ENCODE measurements at regions not wholly inside any gene's neighbourhood (a gene's known extent, or its start where the extent isn't known, plus 50 kb on each side); places are given as distances from the start of the nearest gene placed in this dataset.

DNA sequence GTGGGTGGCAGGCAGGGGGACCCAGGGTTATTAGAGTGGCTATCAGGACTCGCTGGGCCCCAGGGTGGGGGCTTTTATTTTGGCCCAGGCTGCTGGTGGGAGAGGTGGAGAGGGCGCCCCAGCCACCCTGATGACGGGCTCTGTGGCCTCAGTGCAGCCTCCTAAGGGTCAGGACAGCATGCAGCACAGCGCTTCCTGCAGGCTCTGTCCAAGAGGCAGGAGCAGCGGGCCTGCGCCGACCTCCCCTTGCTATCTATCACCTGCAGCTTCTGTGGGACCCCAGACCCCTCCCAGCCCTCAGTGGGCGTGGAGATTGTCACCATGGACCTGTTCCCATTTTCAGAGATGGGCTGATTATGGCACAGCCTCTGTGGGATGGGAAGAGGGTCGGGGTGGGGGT lies 54.3 kb upstream of the PPARA start:
- Histone ChIP-seq H3K4me2 (ENCODE audit: low read length) (no peak overlapping the region), H4K8ac (ENCODE audit: low read depth, low read length) (no peak overlapping the region), H3K18ac (ENCODE audit: low read length) (no peak overlapping the region), H4K91ac (ENCODE audit: low read depth, low read length) (no peak overlapping the region), H4K12ac (ENCODE audit: low read depth, low read length) (no peak overlapping the region), H3K36me3 (ENCODE audit: control insufficient read depth in 1 of 2, insufficient read depth in 2 of 2, low read length in 2 of 2) (no peaks in the 10 kb centered on the region), H3K27me3 (ENCODE audit: insufficient read depth, low read length) (no peaks in the 10 kb centered on the region), H3K14ac (ENCODE audit: low read length) (no peak overlapping the region), H3K4ac (ENCODE audit: low read depth, low read length) (no peak overlapping the region), H3K9ac (ENCODE audit: low read length) (no peak overlapping the region), H3K79me2 (ENCODE audit: control insufficient read depth, insufficient read depth, low read length, poor library complexity) (no peaks in the 10 kb centered on the region), H3K4me1 (ENCODE audit: control insufficient read depth in 1 of 2, insufficient read depth in 2 of 2, low read length in 2 of 2) (no peaks in the 10 kb centered on the region), H2AK5ac (ENCODE audit: low read length) (no peak overlapping the region), H3K4me3 (ENCODE audit: low read depth, low read length) (no peak overlapping the region), H2AFZ (ENCODE audit: insufficient read depth, low read length, poor library complexity) (no peak overlapping the region), H2BK12ac (ENCODE audit: low read length) (no peak overlapping the region), H3K27ac (ENCODE audit: low read depth, low read length) (no peak overlapping the region), H2BK120ac (ENCODE audit: insufficient read depth, low read length, poor library complexity) (no peak overlapping the region), H3K79me1 (ENCODE audit: low read length) (no peaks in the 10 kb centered on the region), H2BK5ac (ENCODE audit: low read depth, low read length, poor library complexity) (no peak overlapping the region), H3K9me3 (ENCODE audit: insufficient read depth, low read depth, low read length) (no peaks in the 10 kb centered on the region), H3K23ac (ENCODE audit: low read length) (no peak overlapping the region)
- DNase-seq: no peak
- WGBS (ENCODE audit: extremely low coverage, insufficient coverage, insufficient read length): no CpG with 5 or more reads among the region's 9 CpGs

DNA sequence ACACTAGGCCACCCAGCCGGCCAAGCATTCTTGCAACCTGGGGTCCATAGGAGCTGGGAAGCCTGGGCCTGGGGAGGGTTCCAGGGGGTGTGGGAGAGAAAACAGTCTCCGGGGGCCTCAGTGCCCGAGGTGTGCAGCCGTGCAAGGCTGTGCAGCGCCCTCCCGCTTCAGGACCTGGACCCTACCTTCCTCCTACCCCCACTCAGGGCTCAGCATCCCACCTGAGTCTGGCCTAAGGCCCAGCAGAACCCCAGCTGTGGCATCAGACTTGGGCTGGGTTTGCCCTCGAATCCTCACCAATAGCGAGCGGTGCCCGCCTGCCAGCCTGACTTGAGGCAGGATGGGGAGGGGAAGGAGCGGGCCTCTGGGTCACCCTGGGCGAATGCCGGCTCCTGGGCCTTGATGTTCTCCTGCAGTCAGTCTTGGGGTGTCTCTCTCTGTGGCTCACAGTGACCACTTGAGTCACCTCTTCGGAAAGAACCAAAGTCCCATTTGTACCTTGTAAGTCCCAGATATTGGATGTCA lies 53.6 kb upstream of the PPARA start:
- H4K8ac ChIP-seq (ENCODE audit: low read depth, low read length): no peak overlapping the region
- no peaks in the 10 kb centered on the region for H3K4me1 ChIP-seq (ENCODE audit: control insufficient read depth in 1 of 2, insufficient read depth in 2 of 2, low read length in 2 of 2)
- no peak overlapping the region for H4K91ac ChIP-seq (ENCODE audit: low read depth, low read length)
- H3K9me3 ChIP-seq (ENCODE audit: insufficient read depth, low read depth, low read length): no peaks in the 10 kb centered on the region
- H3K4ac ChIP-seq (ENCODE audit: low read depth, low read length): no peak overlapping the region
- H3K18ac ChIP-seq (ENCODE audit: low read length): no peak overlapping the region
- no peak overlapping the region for H2AK5ac ChIP-seq (ENCODE audit: low read length)
- H3K27ac ChIP-seq (ENCODE audit: low read depth, low read length): no peak overlapping the region
- no peaks in the 10 kb centered on the region for H3K27me3 ChIP-seq (ENCODE audit: insufficient read depth, low read length)
- no peak overlapping the region for H2BK12ac ChIP-seq (ENCODE audit: low read length)
- H3K4me2 ChIP-seq (ENCODE audit: low read length): no peak overlapping the region
- H4K12ac ChIP-seq (ENCODE audit: low read depth, low read length): no peak overlapping the region
- no peak overlapping the region for H2BK5ac ChIP-seq (ENCODE audit: low read depth, low read length, poor library complexity)
- H2AFZ ChIP-seq (ENCODE audit: insufficient read depth, low read length, poor library complexity): no peak overlapping the region
- H3K79me1 ChIP-seq (ENCODE audit: low read length): no peaks in the 10 kb centered on the region
- no peak for DNase-seq
- no peaks in the 10 kb centered on the region for H3K79me2 ChIP-seq (ENCODE audit: control insufficient read depth, insufficient read depth, low read length, poor library complexity)
- no peak overlapping the region for H3K9ac ChIP-seq (ENCODE audit: low read length)
- H3K14ac ChIP-seq (ENCODE audit: low read length): no peak overlapping the region
- no peaks in the 10 kb centered on the region for H3K36me3 ChIP-seq (ENCODE audit: control insufficient read depth in 1 of 2, insufficient read depth in 2 of 2, low read length in 2 of 2)
- WGBS (ENCODE audit: extremely low coverage, insufficient coverage, insufficient read length): no CpG with 5 or more reads among the region's 14 CpGs
- H3K4me3 ChIP-seq (ENCODE audit: low read depth, low read length): no peak overlapping the region
- H3K23ac ChIP-seq (ENCODE audit: low read length): no peak overlapping the region
- no peak overlapping the region for H2BK120ac ChIP-seq (ENCODE audit: insufficient read depth, low read length, poor library complexity)

DNA sequence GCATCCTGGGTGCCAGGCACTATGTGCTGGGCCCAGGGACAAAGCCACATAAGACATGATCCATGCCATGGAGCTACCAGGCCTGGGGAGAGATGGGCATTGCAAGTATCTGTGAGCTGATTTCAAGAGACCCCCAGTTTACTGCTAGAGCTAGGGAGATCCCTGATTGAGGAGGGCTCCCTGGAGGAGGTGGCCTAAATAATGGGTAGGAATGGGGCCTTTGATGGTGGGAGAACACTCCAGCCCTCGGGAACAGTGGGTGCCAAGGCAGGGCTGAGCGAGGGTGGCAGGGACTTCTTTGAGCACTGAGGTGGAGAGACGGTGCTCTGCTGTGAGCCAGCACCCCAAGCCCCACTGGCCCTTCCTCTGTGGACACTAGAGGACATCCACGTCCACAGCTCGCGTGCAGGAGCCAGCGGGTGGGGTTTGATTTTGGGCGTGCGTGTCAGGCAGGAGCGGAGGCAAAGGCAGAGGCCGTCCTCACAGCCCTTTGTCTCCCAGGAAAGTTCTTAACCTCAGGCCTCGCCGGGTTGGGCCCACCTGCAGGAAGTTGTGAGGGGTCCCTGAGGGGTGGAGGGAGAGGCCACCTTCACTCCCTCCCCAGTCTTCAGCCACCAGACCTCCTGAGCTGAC lies 52.9 kb upstream of the PPARA start:
- no peak overlapping the region for H3K18ac ChIP-seq (ENCODE audit: low read length)
- no peak overlapping the region for H2AFZ ChIP-seq (ENCODE audit: insufficient read depth, low read length, poor library complexity)
- H3K4me3 ChIP-seq (ENCODE audit: low read depth, low read length): no peak overlapping the region
- no peak overlapping the region for H2BK5ac ChIP-seq (ENCODE audit: low read depth, low read length, poor library complexity)
- no peaks in the 10 kb centered on the region for H3K79me1 ChIP-seq (ENCODE audit: low read length)
- H4K8ac ChIP-seq (ENCODE audit: low read depth, low read length): no peak overlapping the region
- H4K12ac ChIP-seq (ENCODE audit: low read depth, low read length): no peak overlapping the region
- no peaks in the 10 kb centered on the region for H3K27me3 ChIP-seq (ENCODE audit: insufficient read depth, low read length)
- H3K79me2 ChIP-seq (ENCODE audit: control insufficient read depth, insufficient read depth, low read length, poor library complexity): no peaks in the 10 kb centered on the region
- no peak overlapping the region for H3K27ac ChIP-seq (ENCODE audit: low read depth, low read length)
- no peak overlapping the region for H3K4me2 ChIP-seq (ENCODE audit: low read length)
- H3K23ac ChIP-seq (ENCODE audit: low read length): no peak overlapping the region
- no peak for DNase-seq
- no peak overlapping the region for H2BK12ac ChIP-seq (ENCODE audit: low read length)
- no CpG with 5 or more reads among the region's 13 CpGs for WGBS (ENCODE audit: extremely low coverage, insufficient coverage, insufficient read length)
- H3K36me3 ChIP-seq (ENCODE audit: control insufficient read depth in 1 of 2, insufficient read depth in 2 of 2, low read length in 2 of 2): no peaks in the 10 kb centered on the region
- no peak overlapping the region for H3K9ac ChIP-seq (ENCODE audit: low read length)
- H3K4me1 ChIP-seq (ENCODE audit: control insufficient read depth in 1 of 2, insufficient read depth in 2 of 2, low read length in 2 of 2): no peaks in the 10 kb centered on the region
- H3K9me3 ChIP-seq (ENCODE audit: insufficient read depth, low read depth, low read length): no peaks in the 10 kb centered on the region
- no peak overlapping the region for H2BK120ac ChIP-seq (ENCODE audit: insufficient read depth, low read length, poor library complexity)
- no peak overlapping the region for H3K14ac ChIP-seq (ENCODE audit: low read length)
- no peak overlapping the region for H3K4ac ChIP-seq (ENCODE audit: low read depth, low read length)
- H4K91ac ChIP-seq (ENCODE audit: low read depth, low read length): no peak overlapping the region
- H2AK5ac ChIP-seq (ENCODE audit: low read length): no peak overlapping the region

DNA sequence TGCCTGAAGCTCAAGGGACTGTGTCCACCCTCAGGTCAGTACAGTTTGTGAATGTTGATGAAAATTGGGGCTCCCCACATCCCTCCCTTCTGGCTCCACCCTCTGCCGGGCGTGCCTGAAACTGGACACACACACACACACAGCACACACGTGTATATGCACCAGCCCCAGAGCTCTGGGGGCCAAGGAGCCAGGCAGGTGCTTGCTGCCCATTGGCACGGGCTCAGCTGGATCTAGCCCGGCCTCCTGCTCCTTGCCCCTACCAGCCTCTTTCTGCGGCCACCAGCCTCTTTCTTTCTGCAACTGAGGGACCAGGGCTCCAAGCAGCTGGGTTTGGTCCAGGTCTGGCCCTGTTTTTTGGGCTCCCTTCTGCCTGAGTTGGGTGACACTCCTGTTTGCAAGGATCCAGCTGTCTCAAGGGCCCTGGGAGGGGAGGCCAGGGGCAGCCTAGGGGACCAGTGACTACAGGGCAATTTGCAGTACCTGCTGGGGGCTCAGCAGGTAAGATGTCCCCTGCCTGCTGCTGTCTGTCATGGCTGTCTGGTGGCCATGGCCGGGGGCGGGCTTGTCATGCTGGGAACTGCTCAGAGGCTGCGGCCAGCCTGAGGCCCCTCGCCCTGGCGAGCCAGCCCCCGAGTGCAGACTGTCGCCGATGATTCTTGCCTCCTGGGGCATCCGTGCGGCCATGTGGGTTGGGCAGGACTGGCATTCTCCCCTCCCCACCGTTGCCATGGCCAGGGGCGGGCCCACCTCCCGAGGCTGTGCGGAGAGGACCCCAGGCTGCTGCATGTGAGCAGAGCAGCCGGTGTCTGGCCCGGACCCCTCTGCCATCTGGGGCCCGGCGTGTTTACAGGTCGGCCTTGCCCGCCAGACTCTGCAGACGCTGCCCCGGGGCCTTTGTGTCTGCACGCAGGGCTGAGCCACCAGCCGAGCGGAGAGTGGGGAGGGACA lies 51.5 kb upstream of the PPARA start:
- WGBS (ENCODE audit: extremely low coverage, insufficient coverage, insufficient read length): no CpG with 5 or more reads among the region's 31 CpGs
- no peaks in the 10 kb centered on the region for H3K9me3 ChIP-seq (ENCODE audit: insufficient read depth, low read depth, low read length)
- H3K4me3 ChIP-seq (ENCODE audit: low read depth, low read length): no peak overlapping the region
- no peak overlapping the region for H3K9ac ChIP-seq (ENCODE audit: low read length)
- no peak overlapping the region for H3K23ac ChIP-seq (ENCODE audit: low read length)
- H4K91ac ChIP-seq (ENCODE audit: low read depth, low read length): no peak overlapping the region
- H3K27ac ChIP-seq (ENCODE audit: low read depth, low read length): no peak overlapping the region
- no peak overlapping the region for H2BK5ac ChIP-seq (ENCODE audit: low read depth, low read length, poor library complexity)
- no peak for DNase-seq
- H3K18ac ChIP-seq (ENCODE audit: low read length): no peak overlapping the region
- no peak overlapping the region for H2BK120ac ChIP-seq (ENCODE audit: insufficient read depth, low read length, poor library complexity)
- H3K27me3 ChIP-seq (ENCODE audit: insufficient read depth, low read length): no peaks in the 10 kb centered on the region
- H3K14ac ChIP-seq (ENCODE audit: low read length): no peak overlapping the region
- H3K36me3 ChIP-seq (ENCODE audit: control insufficient read depth in 1 of 2, insufficient read depth in 2 of 2, low read length in 2 of 2): no peaks in the 10 kb centered on the region
- no peak overlapping the region for H4K8ac ChIP-seq (ENCODE audit: low read depth, low read length)
- H3K79me2 ChIP-seq (ENCODE audit: control insufficient read depth, insufficient read depth, low read length, poor library complexity): no peaks in the 10 kb centered on the region
- no peak overlapping the region for H3K4ac ChIP-seq (ENCODE audit: low read depth, low read length)
- no peaks in the 10 kb centered on the region for H3K4me1 ChIP-seq (ENCODE audit: control insufficient read depth in 1 of 2, insufficient read depth in 2 of 2, low read length in 2 of 2)
- no peak overlapping the region for H3K4me2 ChIP-seq (ENCODE audit: low read length)
- H2AK5ac ChIP-seq (ENCODE audit: low read length): no peak overlapping the region
- H3K79me1 ChIP-seq (ENCODE audit: low read length): no peaks in the 10 kb centered on the region
- H2BK12ac ChIP-seq (ENCODE audit: low read length): no peak overlapping the region
- no peak overlapping the region for H4K12ac ChIP-seq (ENCODE audit: low read depth, low read length)
- H2AFZ ChIP-seq (ENCODE audit: insufficient read depth, low read length, poor library complexity): no peak overlapping the region

All from trophoblast cell (in vitro differentiated cells and primary cell).